ENCODE measurements at regions not wholly inside any gene's neighbourhood (a gene's known extent, or its start where the extent isn't known, plus 50 kb on each side); places are given as distances from the start of the nearest gene placed in this dataset.

DNA sequence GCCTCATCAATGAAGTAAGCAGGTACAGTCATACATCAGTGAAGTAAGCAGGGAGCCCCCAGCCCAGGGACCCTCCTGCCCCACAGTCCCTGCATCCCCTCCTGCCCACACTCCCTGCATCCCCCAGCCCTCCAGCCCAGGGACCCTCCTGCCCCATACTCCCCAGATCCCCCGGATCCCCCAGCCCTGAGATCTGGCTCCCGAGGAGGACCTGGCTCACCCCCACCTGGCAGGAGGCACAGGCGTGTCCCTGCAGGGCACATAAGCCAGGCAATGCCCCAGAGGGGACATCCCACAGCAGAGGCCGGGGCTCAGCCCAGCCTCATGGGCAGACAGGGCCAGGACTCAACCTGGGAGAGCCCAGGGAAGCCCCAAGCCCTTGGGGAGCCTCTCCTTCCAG is 53.6 kb upstream of the TPM4 start:
- no peaks in the 10 kb centered on the region for H3K27me3 ChIP-seq (replicated peaks; ENCODE audit: control insufficient read depth, insufficient read depth, low read length, poor library complexity, severe bottlenecking)
- no peaks in the 10 kb centered on the region for H3K36me3 ChIP-seq (ENCODE audit: control insufficient read depth, insufficient read depth, low read length)
- H3K27ac ChIP-seq (ENCODE audit: insufficient read depth, low read length, poor library complexity, severe bottlenecking) = no peak overlapping the region
- H3K9me3 ChIP-seq (ENCODE audit: control insufficient read depth, low read length) = no peaks in the 10 kb centered on the region
- DNase-seq = no peak
- H3K4me3 ChIP-seq (ENCODE audit: insufficient read depth, low read depth, low read length, poor library complexity, severe bottlenecking) = no peak overlapping the region
- no peaks in the 10 kb centered on the region for H3K4me1 ChIP-seq (ENCODE audit: control insufficient read depth, insufficient read depth, low read length, poor library complexity, severe bottlenecking)

- no peaks in the 10 kb centered on the region for H3K36me3 ChIP-seq (ENCODE audit: control insufficient read depth, insufficient read depth, low read length)
- no peaks in the 10 kb centered on the region for H3K9me3 ChIP-seq (ENCODE audit: control insufficient read depth, low read length)
- H3K27me3 ChIP-seq (replicated peaks; ENCODE audit: control insufficient read depth, insufficient read depth, low read length, poor library complexity, severe bottlenecking) = no peaks in the 10 kb centered on the region
- H3K27ac ChIP-seq (ENCODE audit: insufficient read depth, low read length, poor library complexity, severe bottlenecking) = no peak overlapping the region
- H3K4me1 ChIP-seq (ENCODE audit: control insufficient read depth, insufficient read depth, low read length, poor library complexity, severe bottlenecking) = no peaks in the 10 kb centered on the region
- H3K4me3 ChIP-seq (ENCODE audit: insufficient read depth, low read depth, low read length, poor library complexity, severe bottlenecking) = no peak overlapping the region
- DNase-seq = no peak
Measured at GRCh38 chr19:16023146-16023915, 53.0 kb upstream of the TPM4 start.

- H3K4me1 ChIP-seq (ENCODE audit: control insufficient read depth, insufficient read depth, low read length, poor library complexity, severe bottlenecking) = no peaks in the 10 kb centered on the region
- H3K9me3 ChIP-seq (ENCODE audit: control insufficient read depth, low read length) = no peaks in the 10 kb centered on the region
- DNase-seq = no peak
- H3K36me3 ChIP-seq (ENCODE audit: control insufficient read depth, insufficient read depth, low read length) = no peaks in the 10 kb centered on the region
- no peaks in the 10 kb centered on the region for H3K27me3 ChIP-seq (replicated peaks; ENCODE audit: control insufficient read depth, insufficient read depth, low read length, poor library complexity, severe bottlenecking)
- H3K4me3 ChIP-seq (ENCODE audit: insufficient read depth, low read depth, low read length, poor library complexity, severe bottlenecking) = no peak overlapping the region
- no peak overlapping the region for H3K27ac ChIP-seq (ENCODE audit: insufficient read depth, low read length, poor library complexity, severe bottlenecking)
Measured at GRCh38 chr19:16024266-16025107, 51.8 kb upstream of the TPM4 start.

DNA sequence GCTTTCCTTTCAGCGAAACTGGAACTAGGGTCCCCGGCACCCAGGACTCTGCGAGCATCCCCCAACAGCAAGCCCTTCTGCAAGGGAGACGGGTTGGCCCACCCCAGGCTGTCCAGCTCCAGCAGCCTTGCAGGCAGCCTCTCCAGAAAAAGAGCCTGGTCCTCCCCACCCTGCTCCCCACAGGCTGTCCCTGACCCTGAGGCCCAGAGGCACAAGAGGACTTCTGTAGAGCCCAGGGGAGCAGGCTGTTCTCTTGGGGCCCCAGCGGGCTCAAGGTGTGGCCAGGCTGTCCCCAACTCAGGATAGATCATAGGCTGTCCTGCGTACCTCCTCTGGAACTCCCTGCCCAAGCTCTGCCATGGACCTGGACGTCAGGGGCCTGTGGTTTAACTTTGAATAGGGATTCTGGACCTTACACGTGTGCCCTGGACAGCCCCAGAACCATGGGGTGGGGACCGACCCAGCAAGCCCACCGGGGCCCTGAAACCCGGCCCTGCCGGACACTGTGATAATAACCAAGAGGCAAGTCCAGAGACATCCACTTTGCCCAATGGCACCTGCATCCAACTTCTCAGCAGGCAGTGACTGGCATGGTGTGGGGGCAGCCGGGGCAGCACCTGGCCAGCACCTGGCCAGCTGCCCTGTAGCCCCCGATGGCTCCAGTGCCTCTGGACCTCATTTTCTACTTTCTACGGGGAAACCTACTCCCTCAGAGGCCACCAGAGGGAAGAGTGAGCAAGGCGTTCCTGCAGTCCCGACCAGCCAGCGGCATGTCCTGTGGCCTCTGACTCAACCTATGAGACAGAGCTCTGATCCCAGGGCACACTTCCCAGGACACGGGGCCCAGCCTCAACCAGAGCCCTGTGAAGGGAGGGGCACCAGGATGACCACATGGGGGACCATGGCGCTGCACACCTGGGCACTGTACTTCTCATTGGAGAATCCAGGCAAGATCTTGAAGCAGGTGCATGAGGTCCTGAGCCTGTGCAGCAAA is 50.9 kb upstream of the TPM4 start:
- Histone ChIP-seq H3K9me3 (ENCODE audit: control insufficient read depth, low read length) (no peaks in the 10 kb centered on the region), H3K27ac (ENCODE audit: insufficient read depth, low read length, poor library complexity, severe bottlenecking) (no peak overlapping the region), H3K4me3 (ENCODE audit: insufficient read depth, low read depth, low read length, poor library complexity, severe bottlenecking) (no peak overlapping the region), H3K36me3 (ENCODE audit: control insufficient read depth, insufficient read depth, low read length) (no peaks in the 10 kb centered on the region), H3K27me3 (replicated peaks; ENCODE audit: control insufficient read depth, insufficient read depth, low read length, poor library complexity, severe bottlenecking) (no peaks in the 10 kb centered on the region), H3K4me1 (ENCODE audit: control insufficient read depth, insufficient read depth, low read length, poor library complexity, severe bottlenecking) (no peaks in the 10 kb centered on the region)
- DNase-seq = no peak

DNA sequence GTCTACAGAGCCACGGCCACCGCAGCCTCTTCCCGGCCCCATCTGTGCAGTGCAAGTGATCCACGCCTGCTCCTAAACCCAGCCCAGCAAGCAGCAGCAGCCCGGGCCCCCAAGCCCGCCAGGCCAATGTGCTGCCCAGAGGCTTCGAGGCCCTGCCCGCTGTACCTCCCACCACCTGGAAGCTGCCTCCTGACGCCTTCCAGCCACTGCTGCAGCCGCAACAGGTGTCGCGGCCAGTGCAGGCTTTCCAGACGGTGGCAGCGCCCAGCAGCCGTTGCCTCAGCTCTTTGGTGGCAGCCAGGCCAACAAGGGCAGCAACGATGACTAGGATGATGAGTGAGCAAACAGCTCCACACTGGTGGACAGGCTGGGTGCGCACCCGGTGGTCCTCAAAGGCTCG is 50.2 kb upstream of the TPM4 start:
- H3K27me3 ChIP-seq (replicated peaks; ENCODE audit: control insufficient read depth, insufficient read depth, low read length, poor library complexity, severe bottlenecking) = no peaks in the 10 kb centered on the region
- H3K36me3 ChIP-seq (ENCODE audit: control insufficient read depth, insufficient read depth, low read length) = no peaks in the 10 kb centered on the region
- no peak overlapping the region for H3K27ac ChIP-seq (ENCODE audit: insufficient read depth, low read length, poor library complexity, severe bottlenecking)
- H3K9me3 ChIP-seq (ENCODE audit: control insufficient read depth, low read length) = no peaks in the 10 kb centered on the region
- H3K4me3 ChIP-seq (ENCODE audit: insufficient read depth, low read depth, low read length, poor library complexity, severe bottlenecking) = no peak overlapping the region
- DNase-seq = no peak
- H3K4me1 ChIP-seq (ENCODE audit: control insufficient read depth, insufficient read depth, low read length, poor library complexity, severe bottlenecking) = no peaks in the 10 kb centered on the region

Measured in effector memory CD4-positive, alpha-beta T cell (primary cell).